HG03558 (cell line): ENCODE measurements at regions not wholly inside any gene's neighbourhood (a gene's known extent, or its start where the extent isn't known, plus 50 kb on each side); places are given as distances from the start of the nearest gene placed in this dataset.
"Not testable (repeated sequence)": the region's sequence is repeated elsewhere in the genome, so short reads cannot be mapped to it uniquely, and the experiment has no call there.

ENCODE experiments used
- ATAC-seq: cut with Tn5 transposase; IDR thresholded peaks from one replicate; pipeline ENCODE4 v1.9.1; 2021; ENCODE audit warnings: moderate number of reproducible peaks; ENCODE audit not compliant: unreplicated experiment; ENCODE audit errors: extremely low read depth

DNA sequence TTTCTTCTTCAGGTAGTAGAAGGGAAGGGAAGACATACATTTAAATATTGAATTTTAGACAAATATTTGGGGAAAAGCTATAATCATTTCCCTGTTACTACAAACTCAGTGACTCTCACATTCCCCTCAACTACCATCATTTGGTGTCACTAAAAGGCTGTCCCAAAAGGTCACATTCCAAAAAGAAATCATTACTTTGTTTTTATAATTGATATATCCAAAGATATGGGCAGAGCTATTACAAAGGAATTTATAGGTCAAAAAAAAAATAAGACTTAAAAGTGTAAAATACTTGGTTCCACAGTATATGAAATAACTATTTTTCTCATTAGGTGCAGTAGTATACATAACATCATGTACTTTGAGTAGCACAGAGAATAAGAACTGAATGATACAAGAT, 751.4 kb downstream of the KCNA4 start:
- no peak for ATAC-seq

DNA sequence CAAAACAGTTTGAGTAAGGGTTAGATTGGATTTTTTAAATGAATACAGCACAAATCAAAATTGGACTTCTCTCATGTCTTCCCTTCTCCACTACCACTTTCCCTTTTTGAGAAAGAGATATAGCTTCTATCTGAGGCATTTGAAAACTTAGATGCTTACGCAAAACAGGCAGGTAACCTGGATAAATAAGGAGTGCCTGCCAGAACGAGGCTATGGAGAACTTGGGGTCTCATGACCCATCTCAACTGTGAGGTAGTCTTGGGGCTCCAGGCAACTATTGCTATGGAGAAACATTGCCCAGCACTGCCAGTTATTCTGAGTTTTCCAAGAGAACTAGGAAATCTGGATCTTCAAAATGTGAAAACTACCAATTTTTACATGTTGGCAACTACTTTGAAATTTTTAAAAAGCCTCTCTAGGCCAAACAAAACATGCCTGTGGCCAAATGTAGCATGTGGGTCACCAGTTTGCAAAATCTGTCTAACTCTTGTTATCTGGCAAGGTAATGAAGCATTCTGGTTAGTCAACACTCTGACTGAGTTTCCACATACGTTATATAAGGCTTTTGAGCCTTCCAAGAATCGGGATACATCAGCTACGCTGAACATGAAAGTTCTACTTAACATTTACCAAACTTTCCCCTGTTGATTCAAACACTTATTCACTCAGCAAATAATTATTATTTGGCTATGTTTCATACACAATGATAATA, 752.7 kb downstream of the KCNA4 start:
- ATAC-seq, result no peak

DNA sequence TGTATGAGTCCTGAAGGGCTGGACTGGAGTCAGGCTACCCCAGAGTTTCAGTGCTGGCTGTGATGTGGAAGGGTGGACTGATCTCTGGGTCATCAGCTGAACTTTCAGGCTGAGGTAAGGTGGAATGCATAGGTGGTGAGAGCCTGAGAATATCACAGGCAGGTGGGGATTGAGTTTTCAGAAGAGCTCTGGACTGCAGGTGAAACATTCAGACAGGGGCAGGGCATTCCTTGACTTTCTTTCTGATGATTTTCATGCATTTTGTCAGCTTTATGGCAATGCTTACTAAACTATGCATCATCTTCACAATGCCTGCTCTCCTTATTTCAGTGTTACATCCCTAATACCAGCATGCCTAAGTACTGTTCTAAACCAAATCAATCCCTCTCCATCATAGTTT, 755.0 kb downstream of the KCNA4 start:
- no peak for ATAC-seq

DNA sequence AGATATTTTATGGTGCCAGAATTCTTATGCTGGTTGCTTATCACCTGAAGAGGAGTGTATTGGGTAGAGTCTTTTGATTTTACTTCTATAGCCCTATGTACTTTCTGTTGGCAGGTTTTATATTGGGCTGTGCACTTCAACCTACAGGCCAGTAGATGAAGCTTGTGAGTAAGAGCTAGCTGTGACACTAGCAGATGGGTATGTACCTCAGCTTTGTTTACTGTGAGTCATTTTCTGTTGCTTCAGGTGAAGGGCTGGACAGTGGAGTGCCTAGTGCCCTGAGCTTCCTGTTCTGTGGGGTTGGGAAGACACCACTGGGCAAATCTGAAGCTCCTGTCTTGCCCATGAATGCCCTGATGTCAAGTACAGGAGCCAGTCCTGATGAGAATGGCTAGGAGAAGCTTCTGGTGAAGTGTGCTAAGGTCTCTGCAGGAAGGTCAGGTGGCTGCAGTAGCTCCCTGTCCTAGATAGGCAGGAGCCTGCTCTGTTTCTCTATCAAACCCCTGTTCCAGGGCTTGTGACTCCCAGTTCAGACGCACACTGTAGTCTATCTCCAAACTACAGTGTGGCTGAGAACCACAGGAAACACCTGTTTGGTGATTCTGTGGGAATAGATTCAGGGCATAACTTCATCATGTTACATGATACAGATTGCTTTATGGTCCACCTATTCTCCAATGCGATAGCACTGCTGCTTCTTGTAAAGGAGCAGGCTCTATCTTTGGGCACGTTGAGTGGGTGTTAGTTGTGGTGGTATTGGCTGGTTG, 755.7 kb downstream of the KCNA4 start:
- no peak for ATAC-seq

DNA sequence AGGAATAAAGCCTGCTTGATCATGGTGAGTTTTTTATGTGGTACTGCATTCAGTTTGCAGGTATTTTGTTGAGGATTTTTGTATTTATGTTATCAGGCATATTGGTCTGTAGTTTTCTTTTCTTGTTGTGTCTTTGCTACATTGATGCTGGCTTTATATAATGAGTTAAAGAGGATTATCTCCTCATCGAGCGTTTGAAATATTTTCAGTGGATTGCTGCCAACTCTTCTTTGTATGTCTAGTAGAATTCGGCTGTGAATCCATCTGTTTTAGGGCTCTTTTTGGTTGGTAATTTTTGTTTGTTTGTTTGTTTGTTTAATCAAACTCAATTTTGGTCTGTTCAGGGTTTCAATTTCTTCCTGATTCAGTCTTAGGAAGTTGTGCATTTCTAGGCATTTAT, 758.4 kb downstream of the KCNA4 start:
- ATAC-seq, result no peak

DNA sequence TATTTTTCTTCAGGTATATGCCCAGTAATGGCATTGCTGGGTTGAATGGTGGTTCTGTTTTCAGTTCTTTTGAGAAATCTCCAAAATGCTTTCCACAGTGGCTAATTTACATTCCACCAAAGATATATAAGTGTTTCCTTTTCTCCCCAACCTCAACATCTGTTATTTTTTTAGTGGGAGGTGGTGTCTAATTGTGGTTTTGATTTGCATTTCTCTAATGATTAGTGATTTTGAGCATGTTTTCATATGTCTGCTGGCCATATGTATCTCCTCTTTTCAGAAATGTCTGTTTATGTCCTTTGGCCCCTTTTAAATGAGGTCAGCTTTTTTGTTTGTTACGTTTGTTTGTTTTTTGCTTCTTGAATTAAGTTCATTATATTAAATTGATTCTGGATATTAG, 760.2 kb downstream of the KCNA4 start:
- no peak for ATAC-seq

DNA sequence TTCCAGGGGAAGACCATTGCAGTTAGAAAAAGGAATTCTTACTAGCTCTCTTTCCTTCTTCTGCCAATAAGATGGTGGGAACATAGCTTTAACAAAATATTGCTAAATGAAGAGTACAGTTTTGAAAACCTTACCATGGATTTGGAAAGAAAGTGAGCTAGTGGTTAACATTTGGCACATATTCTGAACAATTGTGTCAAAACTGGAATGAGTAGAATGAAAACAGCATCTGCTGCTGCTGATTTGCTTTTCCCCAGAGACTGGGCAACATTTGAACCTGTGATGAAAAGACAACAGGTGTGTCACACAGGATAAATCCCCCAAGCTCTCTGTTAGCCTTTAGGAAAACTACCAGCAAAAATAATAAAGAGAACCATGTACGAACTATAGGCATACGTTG, 761.4 kb downstream of the KCNA4 start:
- no peak for ATAC-seq

DNA sequence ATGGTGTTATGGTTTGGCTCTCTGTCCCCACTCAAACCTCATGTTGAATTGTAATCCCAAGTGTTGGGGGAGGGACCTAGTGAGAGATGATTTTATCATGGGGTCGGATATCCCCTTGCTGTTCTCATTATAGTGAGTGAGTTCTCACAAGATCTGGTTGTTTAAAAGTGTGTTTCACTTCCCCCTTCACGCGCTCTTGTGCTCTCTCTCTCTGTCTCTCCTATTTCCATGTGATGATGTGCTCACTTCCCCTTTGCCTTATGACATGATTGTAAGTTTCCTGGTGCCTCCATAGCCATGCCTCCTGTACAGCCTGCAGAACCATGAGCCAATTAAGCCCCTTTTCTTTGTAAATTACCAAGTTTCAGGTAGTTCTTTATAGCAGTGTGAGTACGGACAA, 765.1 kb downstream of the KCNA4 start:
- peak; percentile 45 for ATAC-seq

DNA sequence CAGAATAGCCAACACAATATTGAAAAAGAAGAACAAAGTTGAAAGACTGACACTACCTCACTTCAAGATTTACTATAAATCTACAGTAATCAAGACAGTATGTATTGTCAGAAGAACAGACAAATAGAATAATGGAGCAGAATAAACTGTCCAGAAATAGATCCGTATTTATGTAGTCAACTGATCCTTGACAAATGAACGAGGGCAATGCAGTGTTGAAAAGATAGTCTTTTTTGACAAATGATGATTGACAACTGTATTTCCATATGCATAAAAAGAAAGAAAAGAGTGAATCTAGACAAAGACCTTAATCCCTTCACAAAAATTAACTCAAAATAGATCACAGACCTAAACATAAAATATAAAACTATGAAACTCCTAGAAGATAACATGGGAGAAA, 767.1 kb downstream of the KCNA4 start:
- no peak for ATAC-seq

DNA sequence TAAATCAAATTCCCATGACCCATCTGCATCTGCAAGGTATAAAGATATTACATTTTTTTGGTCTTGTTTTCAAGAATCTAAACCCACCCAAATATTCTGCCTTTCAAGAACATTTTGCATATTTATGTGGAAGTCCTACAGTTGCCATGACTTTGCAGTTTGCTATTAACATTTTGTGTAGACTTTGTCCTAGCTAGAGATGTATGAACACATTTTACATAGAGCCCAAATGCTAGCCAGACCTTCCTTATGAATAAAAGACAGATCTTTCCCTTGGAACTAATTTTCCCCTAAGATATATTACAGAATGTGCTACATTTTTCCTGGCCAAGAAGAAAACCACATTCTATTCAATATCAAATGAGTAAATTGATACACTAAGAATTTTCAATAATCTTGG, 772.5 kb downstream of the KCNA4 start:
- no peak for ATAC-seq

DNA sequence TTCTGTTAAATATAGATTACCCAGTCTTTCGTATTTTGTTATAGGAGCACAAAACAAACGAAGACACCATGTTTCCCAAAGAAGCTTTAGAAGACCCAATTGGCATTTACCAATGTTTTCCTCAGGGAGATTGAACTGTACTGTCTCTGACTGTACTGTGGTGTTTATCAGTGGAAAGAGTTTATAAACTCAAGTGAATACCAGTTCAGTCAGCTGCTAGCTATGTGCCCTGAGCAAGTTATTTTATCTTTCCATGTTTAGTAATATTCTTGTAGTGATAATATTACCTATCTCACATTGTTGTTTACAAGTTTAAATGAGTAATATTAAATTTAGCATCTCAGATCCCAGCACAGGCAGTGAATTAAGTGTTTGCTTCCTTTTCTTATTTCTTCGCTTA, 773.2 kb downstream of the KCNA4 start:
- ATAC-seq, result no peak

DNA sequence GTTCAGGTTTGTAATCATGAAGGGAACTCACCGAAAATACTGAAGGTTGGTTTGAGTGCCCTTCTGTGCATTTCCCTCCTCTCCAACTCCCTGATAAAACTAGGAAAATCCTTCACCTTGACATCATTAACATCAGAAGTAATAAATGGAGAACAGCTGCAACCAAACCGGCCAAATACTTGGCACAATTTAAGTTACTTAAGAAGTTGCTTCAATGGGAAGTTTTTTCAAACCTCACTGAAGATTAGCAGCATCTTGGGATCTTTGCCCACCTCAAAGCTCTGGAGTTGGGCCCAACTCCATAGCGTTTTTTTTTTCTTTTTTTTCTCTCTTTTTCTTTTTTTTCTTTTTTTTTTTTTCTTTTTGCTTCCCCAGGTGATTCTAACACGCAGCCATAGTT, 784.8 kb downstream of the KCNA4 start:
- ATAC-seq, result no peak

DNA sequence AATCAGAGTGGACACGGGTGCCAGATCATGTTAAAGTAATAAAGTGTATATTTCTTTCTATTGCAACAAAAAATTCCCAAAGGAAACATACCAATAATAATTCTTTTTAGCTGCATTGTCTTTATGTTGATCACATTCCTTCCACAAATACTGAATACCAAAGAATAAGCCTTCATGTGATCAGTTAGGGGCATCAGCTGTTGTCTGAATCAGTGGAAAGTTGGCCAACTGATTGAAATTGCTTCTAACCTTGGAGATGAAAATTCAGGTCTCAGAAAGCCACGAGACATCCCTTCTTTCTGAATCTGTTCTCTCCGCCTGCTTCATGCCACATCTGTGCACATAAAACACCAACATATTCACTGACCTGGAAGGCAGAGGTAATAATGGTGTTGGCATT, 785.2 kb downstream of the KCNA4 start:
- no peak for ATAC-seq

DNA sequence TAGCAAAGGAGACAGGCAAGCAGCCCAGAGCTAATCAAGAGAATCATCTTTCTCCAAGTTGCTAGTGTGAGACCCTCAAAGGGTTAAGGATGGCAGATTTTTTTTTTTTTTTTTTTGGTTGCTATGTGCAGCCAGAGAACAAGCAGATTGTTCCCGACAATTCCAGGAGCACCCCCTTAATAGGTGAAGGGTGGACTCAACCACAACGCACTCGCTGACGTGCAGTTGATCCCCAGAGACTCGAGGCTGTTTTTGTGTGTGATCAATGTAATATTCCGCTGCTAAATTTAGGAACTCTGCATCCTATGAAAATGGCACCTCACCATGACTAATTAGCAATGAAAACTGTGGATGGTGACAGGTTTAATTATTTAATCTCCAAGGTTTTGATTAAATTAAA, 789.0 kb downstream of the KCNA4 start:
- no peak for ATAC-seq

DNA sequence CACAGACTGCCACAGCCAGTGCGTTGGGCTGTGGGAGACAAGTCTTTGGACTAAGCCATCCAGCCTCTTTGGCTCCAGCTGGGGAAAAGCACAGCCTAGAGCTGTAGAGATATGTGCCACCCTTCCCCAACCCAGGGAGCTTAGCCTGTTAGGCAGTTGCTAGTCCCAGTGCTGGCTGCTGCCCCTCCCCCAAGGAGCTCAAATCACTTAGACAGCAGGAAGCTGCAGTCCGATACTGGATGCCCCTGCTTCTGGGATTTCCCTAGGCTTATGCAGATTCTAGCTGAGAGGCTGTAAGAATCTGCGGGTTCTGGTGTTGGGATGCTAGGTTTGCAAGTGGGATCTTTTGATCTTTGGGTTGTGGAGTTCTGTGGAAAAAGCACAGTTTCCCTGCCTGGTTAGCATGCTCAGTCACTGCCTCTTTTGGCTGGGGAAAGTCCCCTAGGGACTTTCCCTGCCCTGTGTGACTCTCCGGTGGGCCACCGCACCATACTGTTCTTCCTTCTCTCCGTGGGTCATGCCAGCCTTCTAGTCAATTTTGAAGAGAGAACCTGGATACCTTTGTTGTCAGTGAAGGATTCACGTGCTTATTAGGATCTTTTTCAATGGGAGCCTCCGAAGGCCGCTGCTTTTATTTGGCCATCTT, 792.0 kb downstream of the KCNA4 start:
- no peak for ATAC-seq

DNA sequence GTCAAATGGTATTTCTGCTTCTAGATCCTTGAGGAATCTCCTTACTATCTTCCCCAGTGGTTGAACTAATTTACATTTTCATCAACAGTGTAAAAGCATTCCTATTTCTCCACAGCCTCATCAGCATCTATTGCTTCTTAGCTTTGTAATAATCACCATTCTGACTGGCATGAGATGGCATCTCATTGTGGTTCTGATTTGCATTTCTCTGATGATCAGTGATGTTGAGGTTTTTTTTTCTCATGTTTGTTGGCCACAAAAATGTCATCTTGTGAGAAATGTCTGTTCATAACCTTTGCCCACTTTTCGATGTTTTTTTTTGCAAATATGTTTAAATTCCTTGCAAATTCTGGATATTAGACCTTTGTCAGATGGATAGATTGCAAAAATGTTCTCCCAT, 797.3 kb downstream of the KCNA4 start:
- not testable (repeated sequence) for ATAC-seq

DNA sequence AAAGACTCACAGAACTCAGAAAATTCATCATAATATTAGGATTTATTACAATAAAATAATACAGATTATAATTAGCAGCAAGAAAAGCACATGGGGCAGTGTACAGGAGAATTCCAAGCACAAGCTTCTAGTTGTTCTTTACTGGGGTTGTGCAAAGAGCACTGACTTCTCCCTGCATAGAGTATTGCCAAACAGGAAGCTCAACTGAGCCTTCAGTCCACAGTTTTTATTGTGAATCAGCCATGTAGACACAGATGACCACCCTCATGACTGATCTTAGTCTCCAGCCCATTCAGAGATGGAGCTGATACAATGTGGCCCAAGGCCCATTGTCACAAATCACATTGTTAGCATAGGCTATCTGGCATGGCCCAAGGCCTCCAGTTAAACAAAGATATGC, 798.9 kb downstream of the KCNA4 start:
- no peak for ATAC-seq

DNA sequence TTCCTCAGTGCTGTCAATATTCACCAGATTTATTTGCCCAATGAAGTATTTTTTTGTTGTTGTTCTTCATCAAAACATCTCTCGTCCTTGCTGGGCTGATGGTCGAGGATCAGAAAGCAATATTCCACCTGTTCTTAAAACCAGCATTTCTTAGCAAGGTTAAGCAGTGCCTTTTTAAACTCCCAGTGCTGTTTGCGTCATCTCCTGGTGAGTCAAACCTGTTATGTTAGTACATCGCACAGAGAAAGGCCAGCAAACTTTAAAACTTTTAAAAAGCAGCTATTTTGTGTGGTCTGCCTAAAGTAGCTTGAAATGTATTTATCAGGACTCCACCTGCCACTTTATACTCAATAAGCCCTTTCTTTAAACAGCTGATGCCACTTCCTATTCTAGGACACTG, 802.0 kb downstream of the KCNA4 start:
- no peak for ATAC-seq

DNA sequence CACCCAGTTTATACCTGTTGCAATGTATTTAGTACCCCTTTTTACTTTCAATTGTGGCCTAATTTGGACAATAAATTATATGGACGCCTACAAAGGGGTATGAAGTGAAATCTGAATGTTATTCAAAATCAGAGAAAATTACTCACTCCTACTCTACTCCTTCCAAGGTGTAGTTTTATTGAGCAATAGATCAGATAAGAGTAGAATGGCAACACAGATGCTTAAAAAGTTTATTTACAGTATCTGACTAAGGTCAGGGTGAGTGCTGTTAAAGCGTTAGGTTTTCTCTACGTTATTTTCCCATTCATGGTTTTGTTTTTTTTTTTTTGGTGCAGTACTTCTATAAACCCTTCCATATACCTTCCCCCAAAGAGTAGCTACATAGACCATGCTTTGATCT, 805.6 kb downstream of the KCNA4 start:
- ATAC-seq, result no peak

DNA sequence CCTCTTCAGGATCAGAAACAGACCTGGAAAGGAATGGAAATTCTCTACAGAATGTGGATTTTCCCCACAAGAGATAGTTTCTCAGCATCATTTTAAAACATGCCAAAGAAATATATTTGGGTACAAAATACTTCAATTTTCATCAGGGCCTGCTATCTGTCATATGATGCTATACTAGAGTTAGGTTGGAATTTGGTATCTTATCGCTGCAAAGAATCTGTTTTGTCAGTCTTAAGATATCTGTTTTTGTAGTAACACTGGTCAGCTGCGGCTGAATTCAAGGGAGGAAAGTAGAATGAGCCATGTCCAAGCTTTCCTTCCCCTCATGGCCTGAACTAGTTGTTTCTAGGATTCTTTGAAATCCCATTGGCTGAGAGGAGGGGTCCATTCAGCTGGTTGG, 806.4 kb downstream of the KCNA4 start:
- ATAC-seq, result no peak

DNA sequence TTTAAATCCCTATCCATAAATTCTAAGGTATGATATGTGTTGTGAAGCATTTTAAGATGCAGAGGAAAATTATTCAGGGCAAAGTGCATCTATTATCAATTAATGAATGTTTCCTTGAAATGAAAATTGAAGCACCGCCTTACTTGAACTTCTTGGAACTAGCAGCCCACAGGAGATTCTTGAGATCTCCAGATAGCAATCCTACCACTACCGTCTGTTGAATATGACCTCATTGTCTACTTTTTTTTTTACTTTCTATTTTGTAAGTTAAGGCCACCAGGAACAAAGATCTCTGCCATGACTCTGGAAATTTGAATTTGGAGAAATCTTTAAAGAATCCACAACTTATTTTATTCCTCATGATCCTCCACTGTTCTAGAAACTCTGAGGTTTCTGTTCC, 808.7 kb downstream of the KCNA4 start:
- ATAC-seq, result no peak
